IMR-90 (cell line): ENCODE measurements at regions not wholly inside any gene's neighbourhood (a gene's known extent, or its start where the extent isn't known, plus 50 kb on each side); places are given as distances from the start of the nearest gene placed in this dataset.
"Not testable (repeated sequence)": the region's sequence is repeated elsewhere in the genome, so short reads cannot be mapped to it uniquely, and the experiment has no call there.

Experiments used
- CEBPB ChIP-seq: IDR thresholded peaks from 2 replicates; pipeline ENCODE4 v1.6.1; 2012; ENCODE audit warnings: low read depth, low read length, improper control_type of control experiment
- CTCF ChIP-seq: conservative IDR thresholded peaks from 2 replicates; pipeline ENCODE4 v1.5.1; 2012; ENCODE audit warnings: mild to moderate bottlenecking, low read depth, low read length, improper control_type of control experiment
- POLR2A ChIP-seq: IDR thresholded peaks from 2 replicates; pipeline ENCODE4 v1.6.1; 2012; ENCODE audit warnings: mild to moderate bottlenecking, low read depth, low read length
- RAD21 ChIP-seq: IDR thresholded peaks from 2 replicates; pipeline ENCODE4 v1.6.1; 2012; ENCODE audit warnings: low read length, improper control_type of control experiment
- SMC3 ChIP-seq: fragments of 150-350 bp; IDR thresholded peaks from 2 replicates; pipeline ENCODE4 v1.6.1; 2016; ENCODE audit warnings: low read depth, mild to moderate bottlenecking, antibody characterized with exemption, low read length, moderate library complexity

GRCh38 chr10:26367035-26367434 is 71.1 kb upstream of the APBB1IP start:
- TF ChIP-seq CEBPB, POLR2A, CTCF, RAD21, SMC3: not testable (repeated sequence)
